GM19372 (cell line): ENCODE measurements at regions not wholly inside any gene's neighbourhood (a gene's known extent, or its start where the extent isn't known, plus 50 kb on each side); places are given as distances from the start of the nearest gene placed in this dataset.

ENCODE experiments used
- ATAC-seq: cut with Tn5 transposase; IDR thresholded peaks from one replicate; pipeline ENCODE4 v1.9.1; 2021; ENCODE audit warnings: mild to moderate bottlenecking, low read depth, moderate library complexity; ENCODE audit not compliant: unreplicated experiment

- no peak for ATAC-seq
Measured at GRCh38 chr2:223541546-223541945, 60.6 kb downstream of the SCG2 start.

GRCh38 chr2:223542501-223542900 lies 59.7 kb downstream of the SCG2 start:
- ATAC-seq = no peak

GRCh38 chr2:223545406-223545805 lies 56.8 kb downstream of the SCG2 start:
- no peak for ATAC-seq

- no peak for ATAC-seq
Measured at GRCh38 chr2:223545830-223546229, 56.3 kb downstream of the SCG2 start.
